HG02981 (cell line): ENCODE measurements at regions not wholly inside any gene's neighbourhood (a gene's known extent, or its start where the extent isn't known, plus 50 kb on each side); places are given as distances from the start of the nearest gene placed in this dataset.

Experiments
- ATAC-seq: cut with Tn5 transposase; IDR thresholded peaks from one replicate; pipeline ENCODE4 v1.9.1; 2021; ENCODE audit warnings: mild to moderate bottlenecking, moderate library complexity; ENCODE audit not compliant: unreplicated experiment

- no peak for ATAC-seq
These were observed 1206.0 kb upstream of the C9orf72 start for GRCh38 chr9:28779243-28779642.

GRCh38 chr9:28781481-28781880 is 1208.2 kb upstream of the C9orf72 start:
- no peak for ATAC-seq

GRCh38 chr9:28782630-28783029 is 1209.3 kb upstream of the C9orf72 start:
- no peak for ATAC-seq

GRCh38 chr9:28792716-28793115 is 1219.4 kb upstream of the C9orf72 start:
- ATAC-seq: no peak

- no peak for ATAC-seq
These were observed 1226.6 kb upstream of the C9orf72 start for GRCh38 chr9:28799876-28800275.

- ATAC-seq: no peak
These were observed 1228.0 kb upstream of the C9orf72 start for GRCh38 chr9:28801144-28801799.

- no peak for ATAC-seq
These were observed 1231.9 kb upstream of the C9orf72 start for GRCh38 chr9:28805197-28805596.

- ATAC-seq: no peak
These were observed 1234.8 kb upstream of the C9orf72 start for GRCh38 chr9:28808042-28808441.

GRCh38 chr9:28810388-28811075 is 1237.3 kb upstream of the C9orf72 start:
- ATAC-seq: no peak

- no peak for ATAC-seq
These were observed 1247.5 kb upstream of the C9orf72 start for GRCh38 chr9:28820741-28821140.

GRCh38 chr9:28821240-28821639 is 1248.0 kb upstream of the C9orf72 start:
- ATAC-seq: no peak

GRCh38 chr9:28824432-28824963 is 1251.2 kb upstream of the C9orf72 start:
- no peak for ATAC-seq

- ATAC-seq: no peak
These were observed 1259.0 kb upstream of the C9orf72 start for GRCh38 chr9:28832168-28832770.

- no peak for ATAC-seq
These were observed 1260.9 kb upstream of the C9orf72 start for GRCh38 chr9:28834156-28834555.

- no peak for ATAC-seq
These were observed 1266.6 kb upstream of the C9orf72 start for GRCh38 chr9:28839778-28840430.

- ATAC-seq: no peak
These were observed 1268.5 kb upstream of the C9orf72 start for GRCh38 chr9:28841775-28842174.

- ATAC-seq: no peak
These were observed 1274.0 kb upstream of the C9orf72 start for GRCh38 chr9:28847331-28847730.

- no peak for ATAC-seq
These were observed 1275.4 kb upstream of the C9orf72 start for GRCh38 chr9:28848671-28849070.

- no peak for ATAC-seq
These were observed 1280.2 kb upstream of the C9orf72 start for GRCh38 chr9:28853477-28853876.

- ATAC-seq: no peak
These were observed 1293.7 kb upstream of the C9orf72 start for GRCh38 chr9:28866951-28867350.

- no peak for ATAC-seq
These were observed 1295.1 kb upstream of the C9orf72 start for GRCh38 chr9:28868228-28868990.
